ENCODE measurements at regions not wholly inside any gene's neighbourhood (a gene's known extent, or its start where the extent isn't known, plus 50 kb on each side); places are given as distances from the start of the nearest gene placed in this dataset.

- Histone ChIP-seq H3K23ac (ENCODE audit: low read depth, low read length) (no peak overlapping the region), H2BK120ac (ENCODE audit: low read depth, low read length) (no peak overlapping the region), H2AK5ac (ENCODE audit: low read depth, low read length) (no peak overlapping the region), H2AFZ (replicated peaks; ENCODE audit: low read length, poor library complexity) (no peak overlapping the region), H3K4me2 (ENCODE audit: low read depth, low read length) (no peak overlapping the region), H3K36me3 (ENCODE audit: control insufficient read depth, insufficient read depth, low read length) (no peaks in the 10 kb centered on the region), H3K9me3 (ENCODE audit: control insufficient read depth, insufficient read depth, low read length) (peaks cover 3% of the 10 kb centered on the region), H4K20me1 (ENCODE audit: insufficient read depth, low read length) (no peaks in the 10 kb centered on the region), H3K18ac (ENCODE audit: low read depth, low read length) (no peak overlapping the region), H3K4me3 (ENCODE audit: insufficient read depth, low read depth, low read length) (no peak overlapping the region), H3K27ac (ENCODE audit: insufficient read depth, low read length) (no peak overlapping the region), H4K8ac (ENCODE audit: low read depth in 2 of 2, low read length in 2 of 2) (no peak overlapping the region), H2BK5ac (ENCODE audit: low read depth, low read length, poor library complexity, severe bottlenecking) (no peak overlapping the region), H2AK9ac (replicated peaks; ENCODE audit: low read depth, low read length, poor library complexity) (no peak overlapping the region), H4K91ac (ENCODE audit: insufficient read depth, low read depth, low read length) (no peak overlapping the region), H3K4me1 (ENCODE audit: control insufficient read depth, insufficient read depth, low read length) (no peaks in the 10 kb centered on the region), H3K27me3 (ENCODE audit: control insufficient read depth, insufficient read depth, low read length) (no peaks in the 10 kb centered on the region), H3K4ac (ENCODE audit: low read depth, low read length) (no peak overlapping the region), H2BK15ac (ENCODE audit: low read depth, low read length) (no peak overlapping the region), H3K56ac (ENCODE audit: extremely low read depth, insufficient read depth, low read length) (no peak overlapping the region), H2BK20ac (ENCODE audit: low read depth, low read length) (no peak overlapping the region), H3K9me1 (ENCODE audit: insufficient read depth, low read length) (no peaks in the 10 kb centered on the region), H3K79me1 (ENCODE audit: low read depth in 1 of 2, low read length in 2 of 2) (no peaks in the 10 kb centered on the region), H3K9ac (ENCODE audit: low read depth, low read length) (no peak overlapping the region), H3K14ac (replicated peaks; ENCODE audit: low read depth, low read length) (no peak overlapping the region), H4K5ac (ENCODE audit: low read depth, low read length) (no peak overlapping the region)
- in situ Hi-C loops (cut with MboI; ENCODE audit: low sequenced_read_pairs): no loop called here
- ATAC-seq (ENCODE audit: low read depth): no peak
- no peak for DNase-seq
- POLR2A ChIA-PET (ENCODE audit: unreplicated experiment): no interaction called here
- intact Hi-C loops (cut with micrococcal nuclease): no loop called here
- CTCF ChIA-PET: no interaction called here
- dilution Hi-C loops (cut with HindIII; ENCODE audit: low sequenced_read_pairs, unreplicated experiment): no loop called here
- BruUV-seq (replicated peaks): no TSS peak
- no CpG with 5 or more reads among the region's 4 CpGs for WGBS, 2 experiments (ENCODE audit: extremely low coverage in 2 of 2, insufficient read length in 1 of 2)
- TF ChIP-seq MXI1 (IDR thresholded peaks at IDR 0.05; ENCODE audit: borderline replicate concordance, low read depth, low read length): no peak
- TF ChIP-seq RCOR1 (IDR thresholded peaks at IDR 0.05; ENCODE audit: insufficient replicate concordance, low read length): no peak
- no peak for TF ChIP-seq ELK1 (IDR thresholded peaks at IDR 0.05; ENCODE audit: borderline replicate concordance, low read depth, low read length)
- no peak for TF ChIP-seq NFE2L2 (IDR thresholded peaks at IDR 0.05; ENCODE audit: low read depth, low read length)
- no peak for TF ChIP-seq CHD1 (IDR thresholded peaks at IDR 0.05; ENCODE audit: low read depth, low read length)
- TF ChIP-seq SMC3 (IDR thresholded peaks at IDR 0.05; ENCODE audit: low read depth, low read length): no peak
- TF ChIP-seq MAZ (IDR thresholded peaks at IDR 0.05; ENCODE audit: borderline replicate concordance, low read depth, low read length): no peak
- no peak for TF ChIP-seq USF2 (IDR thresholded peaks at IDR 0.05; ENCODE audit: low read depth, low read length)
- TF ChIP-seq CTCF (conservative IDR thresholded peaks at IDR 0.05; ENCODE audit: low read depth, low read length): no peak
- TF ChIP-seq FOS (IDR thresholded peaks at IDR 0.05; ENCODE audit: low read depth, low read length): no peak
Measured at GRCh38 chr2:117411983-117412382, 402.5 kb upstream of the DDX18 start.
